ENCODE measurements at regions not wholly inside any gene's neighbourhood (a gene's known extent, or its start where the extent isn't known, plus 50 kb on each side); places are given as distances from the start of the nearest gene placed in this dataset.

DNA sequence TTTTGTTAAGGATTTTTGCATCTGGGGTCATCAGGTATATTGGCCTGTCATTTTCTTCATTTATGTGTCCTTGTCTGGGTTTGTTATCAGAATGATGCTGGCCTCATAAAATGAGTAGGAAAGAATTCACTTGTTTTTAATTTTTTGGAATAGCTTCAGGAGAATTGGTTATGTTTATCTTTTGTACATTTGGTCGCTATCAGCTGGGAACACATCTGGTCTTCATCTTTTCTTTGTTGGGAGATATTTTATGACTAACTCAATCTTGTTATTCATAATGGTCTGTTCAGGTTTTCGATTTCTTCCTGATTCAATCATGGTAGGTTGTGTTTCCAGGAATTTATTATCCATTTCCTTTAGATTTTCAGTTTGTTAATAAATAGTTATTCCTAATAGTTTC is 207.5 kb upstream of the ASCC3 start:
- Histone ChIP-seq H3K79me2 (replicated peaks; ENCODE audit: insufficient read depth) (no peaks in the 10 kb centered on the region), H3K27ac (ENCODE audit: low read depth) (no peak overlapping the region), H3K9me2 (ENCODE audit: insufficient read depth) (0 out of 2 replicates have a peak, but pooled peaks cover 6% of the 10 kb centered on the region), H3K4me1 (ENCODE audit: insufficient read depth) (peaks cover 39% of the 10 kb centered on the region), H3K4me2 (no peak overlapping the region), H4K20me1 (replicated peaks; ENCODE audit: insufficient read depth) (no peaks in the 10 kb centered on the region), H2AFZ (no peak overlapping the region), H3K36me3 (ENCODE audit: insufficient read depth) (no peaks in the 10 kb centered on the region), H3K27me3 (ENCODE audit: insufficient read depth) (no peaks in the 10 kb centered on the region), H3K4me3 (no peak overlapping the region), H3F3A (replicated peaks; ENCODE audit: low read depth) (no peaks in the 10 kb centered on the region)
- Mint-ChIP-seq H3K4me1 (peaks cover 39% of the 10 kb centered on the region), H3K27ac (no peak overlapping the region; the same call in 1 of the 2 replicates), H3K27me3 (ENCODE audit: insufficient read depth, low read depth, poor library complexity) (peaks cover 7% of the 10 kb centered on the region), H3K9me3 (peaks cover 4% of the 10 kb centered on the region; the same call in 2 of the 3 replicates), H3K4me3 (no peak overlapping the region), H3K36me3 (ENCODE audit: low read depth) (peaks cover 6% of the 10 kb centered on the region; the same call in 1 of the 3 replicates)
- ATAC-seq, result no peak
- DNase-seq (ENCODE audit: low spot score), result no peak
- TF ChIP-seq ZNF331 (CRISPR knock-in tag; IDR thresholded peaks at IDR 0.05; ENCODE audit: low read depth) (no peak), NANOG (IDR thresholded peaks at IDR 0.05; ENCODE audit: borderline replicate concordance) (no peak)

DNA sequence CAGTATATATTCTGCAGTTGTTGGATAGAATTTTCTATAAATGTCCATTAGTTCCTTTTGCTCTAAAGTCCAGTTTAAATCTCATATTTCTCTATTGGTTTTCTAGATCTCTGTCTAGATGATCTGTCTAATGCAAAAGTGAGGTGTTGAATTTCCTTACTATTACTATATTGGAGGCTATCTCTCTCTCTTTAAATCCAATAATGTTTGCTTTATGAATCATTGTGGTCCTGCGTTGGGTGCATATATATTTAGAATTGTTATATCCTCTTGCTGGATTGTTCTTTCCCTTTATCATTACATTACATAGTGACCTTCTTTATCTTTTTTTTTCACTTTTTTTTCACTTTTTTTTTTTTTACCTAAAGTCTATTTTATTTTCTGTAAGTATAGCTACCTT is 208.5 kb upstream of the ASCC3 start:
- no peak overlapping the region for H3K4me3 ChIP-seq
- H2AFZ ChIP-seq, result no peak overlapping the region
- H3K4me2 ChIP-seq, result no peak overlapping the region
- no peaks in the 10 kb centered on the region for H3K27me3 ChIP-seq (ENCODE audit: insufficient read depth)
- H3K79me2 ChIP-seq (replicated peaks; ENCODE audit: insufficient read depth), result no peaks in the 10 kb centered on the region
- H4K20me1 ChIP-seq (replicated peaks; ENCODE audit: insufficient read depth), result no peaks in the 10 kb centered on the region
- H3K27ac ChIP-seq (ENCODE audit: low read depth), result no peak overlapping the region
- Mint-ChIP-seq H3K27me3 (ENCODE audit: insufficient read depth, low read depth, poor library complexity) (peaks cover 7% of the 10 kb centered on the region), H3K36me3 (ENCODE audit: low read depth) (peaks cover 6% of the 10 kb centered on the region; the same call in 1 of the 3 replicates), H3K4me1 (peaks cover 31% of the 10 kb centered on the region), H3K9me3 (peaks cover 4% of the 10 kb centered on the region; the same call in 2 of the 3 replicates), H3K4me3 (no peak overlapping the region), H3K27ac (no peak overlapping the region)
- no peaks in the 10 kb centered on the region for H3F3A ChIP-seq (replicated peaks; ENCODE audit: low read depth)
- no peaks in the 10 kb centered on the region for H3K36me3 ChIP-seq (ENCODE audit: insufficient read depth)
- H3K4me1 ChIP-seq (ENCODE audit: insufficient read depth), result peaks cover 31% of the 10 kb centered on the region
- 0 out of 2 replicates have a peak, but pooled peaks cover 6% of the 10 kb centered on the region for H3K9me2 ChIP-seq (ENCODE audit: insufficient read depth)
- ATAC-seq (no peak), DNase-seq (ENCODE audit: low spot score) (no peak)
- TF ChIP-seq CREB1 (CRISPR knock-in tag; IDR thresholded peaks at IDR 0.05; ENCODE audit: low read depth) (no peak), STAT1 (IDR thresholded peaks at IDR 0.05; ENCODE audit: unreplicated experiment) (no peak), POLR2AphosphoS5 (IDR thresholded peaks at IDR 0.05; ENCODE audit: low read depth) (no peak), EZH2 (IDR thresholded peaks at IDR 0.05; ENCODE audit: low read depth, unreplicated experiment) (no peak)
- TF ChIP-seq, protein P1, sequence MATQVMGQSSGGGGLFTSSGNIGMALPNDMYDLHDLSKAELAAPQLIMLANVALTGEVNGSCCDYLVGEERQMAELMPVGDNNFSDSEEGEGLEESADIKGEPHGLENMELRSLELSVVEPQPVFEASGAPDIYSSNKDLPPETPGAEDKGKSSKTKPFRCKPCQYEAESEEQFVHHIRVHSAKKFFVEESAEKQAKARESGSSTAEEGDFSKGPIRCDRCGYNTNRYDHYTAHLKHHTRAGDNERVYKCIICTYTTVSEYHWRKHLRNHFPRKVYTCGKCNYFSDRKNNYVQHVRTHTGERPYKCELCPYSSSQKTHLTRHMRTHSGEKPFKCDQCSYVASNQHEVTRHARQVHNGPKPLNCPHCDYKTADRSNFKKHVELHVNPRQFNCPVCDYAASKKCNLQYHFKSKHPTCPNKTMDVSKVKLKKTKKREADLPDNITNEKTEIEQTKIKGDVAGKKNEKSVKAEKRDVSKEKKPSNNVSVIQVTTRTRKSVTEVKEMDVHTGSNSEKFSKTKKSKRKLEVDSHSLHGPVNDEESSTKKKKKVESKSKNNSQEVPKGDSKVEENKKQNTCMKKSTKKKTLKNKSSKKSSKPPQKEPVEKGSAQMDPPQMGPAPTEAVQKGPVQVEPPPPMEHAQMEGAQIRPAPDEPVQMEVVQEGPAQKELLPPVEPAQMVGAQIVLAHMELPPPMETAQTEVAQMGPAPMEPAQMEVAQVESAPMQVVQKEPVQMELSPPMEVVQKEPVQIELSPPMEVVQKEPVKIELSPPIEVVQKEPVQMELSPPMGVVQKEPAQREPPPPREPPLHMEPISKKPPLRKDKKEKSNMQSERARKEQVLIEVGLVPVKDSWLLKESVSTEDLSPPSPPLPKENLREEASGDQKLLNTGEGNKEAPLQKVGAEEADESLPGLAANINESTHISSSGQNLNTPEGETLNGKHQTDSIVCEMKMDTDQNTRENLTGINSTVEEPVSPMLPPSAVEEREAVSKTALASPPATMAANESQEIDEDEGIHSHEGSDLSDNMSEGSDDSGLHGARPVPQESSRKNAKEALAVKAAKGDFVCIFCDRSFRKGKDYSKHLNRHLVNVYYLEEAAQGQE (IDR thresholded peaks at IDR 0.05; ENCODE audit: unreplicated experiment), result no peak
- TF ChIP-seq, protein P2, sequence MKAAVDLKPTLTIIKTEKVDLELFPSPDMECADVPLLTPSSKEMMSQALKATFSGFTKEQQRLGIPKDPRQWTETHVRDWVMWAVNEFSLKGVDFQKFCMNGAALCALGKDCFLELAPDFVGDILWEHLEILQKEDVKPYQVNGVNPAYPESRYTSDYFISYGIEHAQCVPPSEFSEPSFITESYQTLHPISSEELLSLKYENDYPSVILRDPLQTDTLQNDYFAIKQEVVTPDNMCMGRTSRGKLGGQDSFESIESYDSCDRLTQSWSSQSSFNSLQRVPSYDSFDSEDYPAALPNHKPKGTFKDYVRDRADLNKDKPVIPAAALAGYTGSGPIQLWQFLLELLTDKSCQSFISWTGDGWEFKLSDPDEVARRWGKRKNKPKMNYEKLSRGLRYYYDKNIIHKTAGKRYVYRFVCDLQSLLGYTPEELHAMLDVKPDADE (IDR thresholded peaks at IDR 0.05), result no peak
- TF ChIP-seq, protein P3, sequence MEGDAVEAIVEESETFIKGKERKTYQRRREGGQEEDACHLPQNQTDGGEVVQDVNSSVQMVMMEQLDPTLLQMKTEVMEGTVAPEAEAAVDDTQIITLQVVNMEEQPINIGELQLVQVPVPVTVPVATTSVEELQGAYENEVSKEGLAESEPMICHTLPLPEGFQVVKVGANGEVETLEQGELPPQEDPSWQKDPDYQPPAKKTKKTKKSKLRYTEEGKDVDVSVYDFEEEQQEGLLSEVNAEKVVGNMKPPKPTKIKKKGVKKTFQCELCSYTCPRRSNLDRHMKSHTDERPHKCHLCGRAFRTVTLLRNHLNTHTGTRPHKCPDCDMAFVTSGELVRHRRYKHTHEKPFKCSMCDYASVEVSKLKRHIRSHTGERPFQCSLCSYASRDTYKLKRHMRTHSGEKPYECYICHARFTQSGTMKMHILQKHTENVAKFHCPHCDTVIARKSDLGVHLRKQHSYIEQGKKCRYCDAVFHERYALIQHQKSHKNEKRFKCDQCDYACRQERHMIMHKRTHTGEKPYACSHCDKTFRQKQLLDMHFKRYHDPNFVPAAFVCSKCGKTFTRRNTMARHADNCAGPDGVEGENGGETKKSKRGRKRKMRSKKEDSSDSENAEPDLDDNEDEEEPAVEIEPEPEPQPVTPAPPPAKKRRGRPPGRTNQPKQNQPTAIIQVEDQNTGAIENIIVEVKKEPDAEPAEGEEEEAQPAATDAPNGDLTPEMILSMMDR (conservative IDR thresholded peaks at IDR 0.05; ENCODE audit: low read depth in 2 of 2), result no peak
- TF ChIP-seq, protein P4, sequence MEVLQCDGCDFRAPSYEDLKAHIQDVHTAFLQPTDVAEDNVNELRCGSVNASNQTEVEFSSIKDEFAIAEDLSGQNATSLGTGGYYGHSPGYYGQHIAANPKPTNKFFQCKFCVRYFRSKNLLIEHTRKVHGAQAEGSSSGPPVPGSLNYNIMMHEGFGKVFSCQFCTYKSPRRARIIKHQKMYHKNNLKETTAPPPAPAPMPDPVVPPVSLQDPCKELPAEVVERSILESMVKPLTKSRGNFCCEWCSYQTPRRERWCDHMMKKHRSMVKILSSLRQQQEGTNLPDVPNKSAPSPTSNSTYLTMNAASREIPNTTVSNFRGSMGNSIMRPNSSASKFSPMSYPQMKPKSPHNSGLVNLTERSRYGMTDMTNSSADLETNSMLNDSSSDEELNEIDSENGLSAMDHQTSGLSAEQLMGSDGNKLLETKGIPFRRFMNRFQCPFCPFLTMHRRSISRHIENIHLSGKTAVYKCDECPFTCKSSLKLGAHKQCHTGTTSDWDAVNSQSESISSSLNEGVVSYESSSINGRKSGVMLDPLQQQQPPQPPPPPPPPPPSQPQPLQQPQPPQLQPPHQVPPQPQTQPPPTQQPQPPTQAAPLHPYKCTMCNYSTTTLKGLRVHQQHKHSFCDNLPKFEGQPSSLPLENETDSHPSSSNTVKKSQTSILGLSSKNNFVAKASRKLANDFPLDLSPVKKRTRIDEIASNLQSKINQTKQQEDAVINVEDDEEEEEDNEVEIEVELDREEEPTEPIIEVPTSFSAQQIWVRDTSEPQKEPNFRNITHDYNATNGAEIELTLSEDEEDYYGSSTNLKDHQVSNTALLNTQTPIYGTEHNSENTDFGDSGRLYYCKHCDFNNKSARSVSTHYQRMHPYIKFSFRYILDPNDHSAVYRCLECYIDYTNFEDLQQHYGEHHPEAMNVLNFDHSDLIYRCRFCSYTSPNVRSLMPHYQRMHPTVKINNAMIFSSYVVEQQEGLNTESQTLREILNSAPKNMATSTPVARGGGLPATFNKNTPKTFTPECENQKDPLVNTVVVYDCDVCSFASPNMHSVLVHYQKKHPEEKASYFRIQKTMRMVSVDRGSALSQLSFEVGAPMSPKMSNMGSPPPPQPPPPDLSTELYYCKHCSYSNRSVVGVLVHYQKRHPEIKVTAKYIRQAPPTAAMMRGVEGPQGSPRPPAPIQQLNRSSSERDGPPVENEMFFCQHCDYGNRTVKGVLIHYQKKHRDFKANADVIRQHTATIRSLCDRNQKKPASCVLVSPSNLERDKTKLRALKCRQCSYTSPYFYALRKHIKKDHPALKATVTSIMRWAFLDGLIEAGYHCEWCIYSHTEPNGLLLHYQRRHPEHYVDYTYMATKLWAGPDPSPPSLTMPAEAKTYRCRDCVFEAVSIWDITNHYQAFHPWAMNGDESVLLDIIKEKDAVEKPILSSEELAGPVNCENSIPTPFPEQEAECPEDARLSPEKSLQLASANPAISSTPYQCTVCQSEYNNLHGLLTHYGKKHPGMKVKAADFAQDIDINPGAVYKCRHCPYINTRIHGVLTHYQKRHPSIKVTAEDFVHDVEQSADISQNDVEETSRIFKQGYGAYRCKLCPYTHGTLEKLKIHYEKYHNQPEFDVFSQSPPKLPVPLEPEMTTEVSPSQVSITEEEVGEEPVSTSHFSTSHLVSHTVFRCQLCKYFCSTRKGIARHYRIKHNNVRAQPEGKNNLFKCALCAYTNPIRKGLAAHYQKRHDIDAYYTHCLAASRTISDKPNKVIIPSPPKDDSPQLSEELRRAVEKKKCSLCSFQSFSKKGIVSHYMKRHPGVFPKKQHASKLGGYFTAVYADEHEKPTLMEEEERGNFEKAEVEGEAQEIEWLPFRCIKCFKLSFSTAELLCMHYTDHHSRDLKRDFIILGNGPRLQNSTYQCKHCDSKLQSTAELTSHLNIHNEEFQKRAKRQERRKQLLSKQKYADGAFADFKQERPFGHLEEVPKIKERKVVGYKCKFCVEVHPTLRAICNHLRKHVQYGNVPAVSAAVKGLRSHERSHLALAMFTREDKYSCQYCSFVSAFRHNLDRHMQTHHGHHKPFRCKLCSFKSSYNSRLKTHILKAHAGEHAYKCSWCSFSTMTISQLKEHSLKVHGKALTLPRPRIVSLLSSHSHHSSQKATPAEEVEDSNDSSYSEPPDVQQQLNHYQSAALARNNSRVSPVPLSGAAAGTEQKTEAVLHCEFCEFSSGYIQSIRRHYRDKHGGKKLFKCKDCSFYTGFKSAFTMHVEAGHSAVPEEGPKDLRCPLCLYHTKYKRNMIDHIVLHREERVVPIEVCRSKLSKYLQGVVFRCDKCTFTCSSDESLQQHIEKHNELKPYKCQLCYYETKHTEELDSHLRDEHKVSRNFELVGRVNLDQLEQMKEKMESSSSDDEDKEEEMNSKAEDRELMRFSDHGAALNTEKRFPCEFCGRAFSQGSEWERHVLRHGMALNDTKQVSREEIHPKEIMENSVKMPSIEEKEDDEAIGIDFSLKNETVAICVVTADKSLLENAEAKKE (CRISPR knock-in tag; IDR thresholded peaks at IDR 0.05), result no peak
